ENCODE measurements at regions not wholly inside any gene's neighbourhood (a gene's known extent, or its start where the extent isn't known, plus 50 kb on each side); places are given as distances from the start of the nearest gene placed in this dataset.

DNA sequence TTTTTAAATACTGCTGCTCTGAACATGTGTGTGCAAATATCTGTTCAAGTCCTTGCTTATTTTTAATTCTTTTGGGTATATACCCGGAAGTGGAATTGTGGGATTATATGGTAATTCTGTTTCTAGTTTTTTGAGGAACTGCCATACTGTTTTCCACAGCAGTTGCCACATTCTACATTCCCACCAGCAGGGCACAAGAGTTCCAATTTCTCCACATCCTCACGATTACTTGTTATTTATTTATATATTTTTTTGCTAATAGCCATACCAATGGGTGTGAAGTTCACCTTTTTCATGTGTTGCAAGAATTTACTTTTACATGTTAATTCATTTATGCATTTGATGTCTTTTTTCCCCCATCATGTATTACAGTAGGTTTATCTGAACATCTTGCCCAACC is 79.6 kb upstream of the CXCL12 start:
- TF ChIP-seq, protein P1, sequence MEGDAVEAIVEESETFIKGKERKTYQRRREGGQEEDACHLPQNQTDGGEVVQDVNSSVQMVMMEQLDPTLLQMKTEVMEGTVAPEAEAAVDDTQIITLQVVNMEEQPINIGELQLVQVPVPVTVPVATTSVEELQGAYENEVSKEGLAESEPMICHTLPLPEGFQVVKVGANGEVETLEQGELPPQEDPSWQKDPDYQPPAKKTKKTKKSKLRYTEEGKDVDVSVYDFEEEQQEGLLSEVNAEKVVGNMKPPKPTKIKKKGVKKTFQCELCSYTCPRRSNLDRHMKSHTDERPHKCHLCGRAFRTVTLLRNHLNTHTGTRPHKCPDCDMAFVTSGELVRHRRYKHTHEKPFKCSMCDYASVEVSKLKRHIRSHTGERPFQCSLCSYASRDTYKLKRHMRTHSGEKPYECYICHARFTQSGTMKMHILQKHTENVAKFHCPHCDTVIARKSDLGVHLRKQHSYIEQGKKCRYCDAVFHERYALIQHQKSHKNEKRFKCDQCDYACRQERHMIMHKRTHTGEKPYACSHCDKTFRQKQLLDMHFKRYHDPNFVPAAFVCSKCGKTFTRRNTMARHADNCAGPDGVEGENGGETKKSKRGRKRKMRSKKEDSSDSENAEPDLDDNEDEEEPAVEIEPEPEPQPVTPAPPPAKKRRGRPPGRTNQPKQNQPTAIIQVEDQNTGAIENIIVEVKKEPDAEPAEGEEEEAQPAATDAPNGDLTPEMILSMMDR (IDR thresholded peaks at IDR 0.05; ENCODE audit: poor library complexity) = no peak
- TF ChIP-seq EZH2phosphoT487 (IDR thresholded peaks at IDR 0.05; ENCODE audit: low read depth, severe bottlenecking, unreplicated experiment) = no peak

All from hepatocyte (in vitro differentiated cells).